LNCaP clone FGC (cell line): ENCODE measurements at regions not wholly inside any gene's neighbourhood (a gene's known extent, or its start where the extent isn't known, plus 50 kb on each side); places are given as distances from the start of the nearest gene placed in this dataset.

Experiments used
- DNase-seq: peaks from one replicate; pipeline ENCODE4 v3.0.0-alpha.2; 2011; ENCODE audit warnings: low read depth
- H3K4me3 ChIP-seq: 2 replicates; pipeline ENCODE4 v1.5.1; 2011; ENCODE audit warnings: mild to moderate bottlenecking, low read depth, low read length, control low read depth
- CTCF ChIP-seq: IDR thresholded peaks from 2 replicates; pipeline ENCODE4 v1.5.1; 2012; ENCODE audit warnings: mild to moderate bottlenecking; ENCODE audit not compliant: control insufficient read depth, insufficient read depth; ENCODE audit errors: extremely low read depth

- no peak overlapping the region for H3K4me3 ChIP-seq
- TF ChIP-seq CTCF, result no peak
- DNase-seq, result no peak
Measured at GRCh38 chr3:44173263-44173662, 68.4 kb upstream of the TOPAZ1 start.

- no peak overlapping the region for H3K4me3 ChIP-seq
- peak; percentile 85 for DNase-seq
- no peak for TF ChIP-seq CTCF
Measured at GRCh38 chr3:44175070-44175469, 66.6 kb upstream of the TOPAZ1 start.

GRCh38 chr3:44179246-44179645 is 62.4 kb upstream of the TOPAZ1 start:
- DNase-seq, result no peak
- TF ChIP-seq CTCF, result no peak

GRCh38 chr3:44184319-44184953 is 57.2 kb upstream of the TOPAZ1 start:
- H3K4me3 ChIP-seq, result no peak overlapping the region
- no peak for DNase-seq
- no peak for TF ChIP-seq CTCF

More at GRCh38 chr3:44179246-44179645, 62.4 kb upstream of the TOPAZ1 start:
- no peak overlapping the region for H3K4me3 ChIP-seq

GRCh38 chr3:44185396-44185915 is 56.2 kb upstream of the TOPAZ1 start:
- no peak for TF ChIP-seq CTCF
- no peak overlapping the region for H3K4me3 ChIP-seq
- no peak for DNase-seq

- DNase-seq, result no peak
- no peak overlapping the region for H3K4me3 ChIP-seq
- no peak for TF ChIP-seq CTCF
Measured at GRCh38 chr3:44186111-44186672, 55.5 kb upstream of the TOPAZ1 start.
